HG02588 (cell line): ENCODE measurements at regions not wholly inside any gene's neighbourhood (a gene's known extent, or its start where the extent isn't known, plus 50 kb on each side); places are given as distances from the start of the nearest gene placed in this dataset.

Experiments
- ATAC-seq: cut with Tn5 transposase; IDR thresholded peaks from one replicate; pipeline ENCODE4 v1.9.1; 2021; ENCODE audit warnings: mild to moderate bottlenecking, moderate library complexity; ENCODE audit not compliant: unreplicated experiment

- no peak for ATAC-seq
These were observed 65.6 kb upstream of the E2F8 start for GRCh38 chr11:19306179-19306944.

DNA sequence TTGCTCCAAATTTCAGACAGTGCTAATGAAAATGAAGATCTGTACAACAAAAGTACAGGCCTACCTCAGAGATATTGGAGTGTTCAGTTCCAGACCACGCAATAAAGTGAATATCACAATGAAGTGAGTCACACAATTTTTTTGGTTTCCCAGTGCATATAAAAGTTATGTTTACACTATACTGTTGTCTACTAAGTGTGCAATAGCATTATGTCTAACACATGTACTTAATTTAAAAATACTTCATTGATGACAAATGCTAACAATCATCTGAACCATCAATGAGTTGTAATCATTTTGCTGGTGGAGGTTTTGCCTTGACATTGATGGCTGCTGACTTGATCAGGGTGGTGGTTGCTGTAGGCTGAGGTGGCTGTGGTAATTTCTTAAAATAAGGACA is 60.6 kb upstream of the E2F8 start:
- no peak for ATAC-seq

DNA sequence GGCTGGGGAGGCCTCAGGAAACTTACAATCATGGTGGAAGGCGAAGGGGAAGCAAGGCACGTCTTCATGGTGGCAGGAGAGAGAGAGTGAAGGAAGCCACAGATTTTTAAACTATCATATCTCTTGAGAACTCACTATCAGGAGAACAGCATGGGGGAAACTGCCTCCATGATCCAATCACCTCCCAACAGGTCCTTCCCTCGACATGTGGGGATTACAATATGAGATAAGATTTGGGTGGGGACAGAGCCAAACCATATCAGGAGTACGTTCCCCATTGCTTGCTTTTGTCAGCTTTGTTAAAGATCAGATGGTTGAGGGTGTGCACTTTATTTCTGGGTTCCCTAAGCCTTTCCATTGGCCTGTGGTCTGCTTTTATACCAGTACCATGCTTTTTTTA is 53.7 kb upstream of the E2F8 start:
- ATAC-seq: no peak

DNA sequence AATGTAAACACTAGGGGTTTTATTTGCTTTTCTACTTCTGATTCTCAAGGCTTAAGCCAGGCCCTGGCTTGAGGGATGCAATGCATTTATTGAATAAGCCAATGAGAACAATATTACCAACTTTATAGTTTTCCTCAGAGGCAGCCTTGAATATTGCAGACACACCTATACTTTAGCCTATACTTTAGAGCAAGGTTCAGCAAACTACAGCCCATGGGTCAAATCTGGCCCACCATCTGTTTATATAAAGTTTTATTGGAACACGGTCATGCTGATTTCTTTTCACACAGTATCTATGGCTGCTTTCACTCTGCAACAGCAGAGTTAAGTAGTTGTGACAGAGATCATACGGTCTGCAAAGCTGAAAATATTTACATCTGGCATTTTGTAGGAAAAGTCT is 50.3 kb upstream of the E2F8 start:
- ATAC-seq: no peak
